Body of pancreas (tissue), 4 donors: ENCODE measurements at regions not wholly inside any gene's neighbourhood (a gene's known extent, or its start where the extent isn't known, plus 50 kb on each side); places are given as distances from the start of the nearest gene placed in this dataset.

ENCODE experiments used
- POLR2A ChIP-seq, 3 donors: fragments of 450-650 bp; IDR thresholded peaks; one replicate each; pipeline ENCODE4 v1.6.1; 2016; ENCODE audit warnings: antibody characterized with exemption in 3 of 3, mild to moderate bottlenecking in 2 of 3
- TF ChIP-seq, protein P1 (sequence below), 7 experiments: fragments of 450-650 bp in 4 of 7; fragments of 200-600 bp in 3 of 7; sonication (generic) in 3 of 7; IDR thresholded peaks; one replicate each; pipeline ENCODE4 v1.5.1; 2016 to 2019; ENCODE audit warnings: antibody characterized with exemption in 7 of 7

DNA sequence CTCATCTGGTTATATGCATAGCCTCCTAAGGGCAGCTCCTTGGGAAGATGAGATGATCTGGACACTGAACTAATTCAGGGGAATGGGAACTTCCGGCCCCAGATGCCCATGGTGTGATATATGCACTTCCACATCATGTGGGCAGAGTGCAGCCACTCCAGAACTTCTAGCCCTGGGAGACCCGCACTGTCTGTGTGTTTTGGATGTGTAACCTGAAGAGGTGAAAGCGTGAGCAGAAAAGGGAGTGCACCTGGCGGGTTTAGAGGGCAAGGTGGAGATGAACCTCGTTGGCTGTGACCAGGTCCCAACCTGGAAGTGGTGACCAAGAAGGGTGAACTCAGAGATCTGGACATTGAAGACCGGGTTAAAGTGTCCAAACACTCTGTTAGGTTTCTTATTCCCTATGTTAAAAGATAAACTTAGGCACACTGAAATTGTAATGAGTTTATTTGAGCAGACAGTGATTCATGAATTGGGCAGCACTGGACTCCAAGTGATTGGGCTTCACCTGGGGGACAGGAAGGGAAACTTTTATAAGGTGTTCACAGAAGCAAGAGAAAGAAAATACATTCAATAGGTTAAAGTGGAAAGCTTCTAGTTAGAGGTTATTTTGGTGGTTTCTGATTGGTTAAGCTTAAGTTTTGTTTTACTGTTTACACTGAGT lies 296.2 kb upstream of the SKOR2 start:
- TF ChIP-seq, protein P1, sequence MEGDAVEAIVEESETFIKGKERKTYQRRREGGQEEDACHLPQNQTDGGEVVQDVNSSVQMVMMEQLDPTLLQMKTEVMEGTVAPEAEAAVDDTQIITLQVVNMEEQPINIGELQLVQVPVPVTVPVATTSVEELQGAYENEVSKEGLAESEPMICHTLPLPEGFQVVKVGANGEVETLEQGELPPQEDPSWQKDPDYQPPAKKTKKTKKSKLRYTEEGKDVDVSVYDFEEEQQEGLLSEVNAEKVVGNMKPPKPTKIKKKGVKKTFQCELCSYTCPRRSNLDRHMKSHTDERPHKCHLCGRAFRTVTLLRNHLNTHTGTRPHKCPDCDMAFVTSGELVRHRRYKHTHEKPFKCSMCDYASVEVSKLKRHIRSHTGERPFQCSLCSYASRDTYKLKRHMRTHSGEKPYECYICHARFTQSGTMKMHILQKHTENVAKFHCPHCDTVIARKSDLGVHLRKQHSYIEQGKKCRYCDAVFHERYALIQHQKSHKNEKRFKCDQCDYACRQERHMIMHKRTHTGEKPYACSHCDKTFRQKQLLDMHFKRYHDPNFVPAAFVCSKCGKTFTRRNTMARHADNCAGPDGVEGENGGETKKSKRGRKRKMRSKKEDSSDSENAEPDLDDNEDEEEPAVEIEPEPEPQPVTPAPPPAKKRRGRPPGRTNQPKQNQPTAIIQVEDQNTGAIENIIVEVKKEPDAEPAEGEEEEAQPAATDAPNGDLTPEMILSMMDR (IDR thresholded peaks at IDR 0.05): no peak
- no peak for TF ChIP-seq POLR2A (IDR thresholded peaks at IDR 0.05)
